ENCODE measurements at regions not wholly inside any gene's neighbourhood (a gene's known extent, or its start where the extent isn't known, plus 50 kb on each side); places are given as distances from the start of the nearest gene placed in this dataset.

DNA sequence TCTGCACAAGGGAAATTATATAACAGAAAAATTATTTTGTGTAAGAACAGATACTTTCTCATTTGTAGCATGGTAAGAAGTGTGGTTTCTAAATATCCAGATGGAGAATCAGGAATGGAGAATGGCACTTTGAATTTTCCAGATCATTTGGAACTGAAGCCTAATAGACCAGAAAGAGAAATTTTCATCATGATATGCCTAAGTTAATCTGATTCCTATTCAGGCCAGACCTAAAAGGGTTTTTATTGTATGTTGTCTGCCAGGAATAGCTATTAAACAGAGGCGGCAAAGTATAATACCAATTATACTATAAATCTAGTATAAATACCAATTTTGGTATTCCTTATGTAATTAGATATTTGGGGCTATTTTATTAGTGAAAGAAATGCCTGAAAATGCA lies 382.7 kb upstream of the FAR2 start:
- Mint-ChIP-seq H3K27ac (no peak overlapping the region), H3K27me3 (ENCODE audit: insufficient read depth, low read depth) (no peaks in the 10 kb centered on the region), H3K36me3 (no peaks in the 10 kb centered on the region), H3K4me1 (no peaks in the 10 kb centered on the region), H3K4me3 (no peak overlapping the region), H3K9me3 (no peaks in the 10 kb centered on the region)
- no peak overlapping the region for H3K4me2 ChIP-seq
- no peak overlapping the region for H3K4me3 ChIP-seq
- no peaks in the 10 kb centered on the region for H3K4me1 ChIP-seq
- no peaks in the 10 kb centered on the region for H3K27me3 ChIP-seq
- H3K27ac ChIP-seq: no peak overlapping the region
- H3F3A ChIP-seq (ENCODE audit: low read depth): no peaks in the 10 kb centered on the region
- no peak for TF ChIP-seq EZH2 (IDR thresholded peaks at IDR 0.05)
- no peak for TF ChIP-seq EZH2phosphoT487 (IDR thresholded peaks at IDR 0.05)
- TF ChIP-seq, protein P1, sequence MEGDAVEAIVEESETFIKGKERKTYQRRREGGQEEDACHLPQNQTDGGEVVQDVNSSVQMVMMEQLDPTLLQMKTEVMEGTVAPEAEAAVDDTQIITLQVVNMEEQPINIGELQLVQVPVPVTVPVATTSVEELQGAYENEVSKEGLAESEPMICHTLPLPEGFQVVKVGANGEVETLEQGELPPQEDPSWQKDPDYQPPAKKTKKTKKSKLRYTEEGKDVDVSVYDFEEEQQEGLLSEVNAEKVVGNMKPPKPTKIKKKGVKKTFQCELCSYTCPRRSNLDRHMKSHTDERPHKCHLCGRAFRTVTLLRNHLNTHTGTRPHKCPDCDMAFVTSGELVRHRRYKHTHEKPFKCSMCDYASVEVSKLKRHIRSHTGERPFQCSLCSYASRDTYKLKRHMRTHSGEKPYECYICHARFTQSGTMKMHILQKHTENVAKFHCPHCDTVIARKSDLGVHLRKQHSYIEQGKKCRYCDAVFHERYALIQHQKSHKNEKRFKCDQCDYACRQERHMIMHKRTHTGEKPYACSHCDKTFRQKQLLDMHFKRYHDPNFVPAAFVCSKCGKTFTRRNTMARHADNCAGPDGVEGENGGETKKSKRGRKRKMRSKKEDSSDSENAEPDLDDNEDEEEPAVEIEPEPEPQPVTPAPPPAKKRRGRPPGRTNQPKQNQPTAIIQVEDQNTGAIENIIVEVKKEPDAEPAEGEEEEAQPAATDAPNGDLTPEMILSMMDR (IDR thresholded peaks at IDR 0.05): no peak
- no peaks in the 10 kb centered on the region for H4K20me1 ChIP-seq (ENCODE audit: low read depth)
- no peaks in the 10 kb centered on the region for H3K9me3 ChIP-seq (ENCODE audit: low read depth)
- H2AFZ ChIP-seq (replicated peaks): no peak overlapping the region
- H3K9ac ChIP-seq: no peak overlapping the region
- no peak for DNase-seq (ENCODE audit: low spot score)
- no peaks in the 10 kb centered on the region for H3K79me2 ChIP-seq (ENCODE audit: low read depth)
- H3K36me3 ChIP-seq: no peaks in the 10 kb centered on the region

GRCh38 chr12:28767836-28768348 lies 381.2 kb upstream of the FAR2 start:
- Mint-ChIP-seq H3K4me3 (no peak overlapping the region), H3K4me1 (no peaks in the 10 kb centered on the region), H3K9me3 (no peaks in the 10 kb centered on the region), H3K27me3 (ENCODE audit: insufficient read depth, low read depth) (peaks cover 3% of the 10 kb centered on the region), H3K36me3 (no peaks in the 10 kb centered on the region), H3K27ac (no peak overlapping the region)
- Histone ChIP-seq H3K9me3 (ENCODE audit: low read depth) (no peaks in the 10 kb centered on the region), H3K4me1 (no peaks in the 10 kb centered on the region), H4K20me1 (ENCODE audit: low read depth) (no peaks in the 10 kb centered on the region), H3F3A (ENCODE audit: low read depth) (no peaks in the 10 kb centered on the region), H3K9ac (no peak overlapping the region), H3K27ac (no peak overlapping the region), H3K27me3 (no peaks in the 10 kb centered on the region), H3K36me3 (no peaks in the 10 kb centered on the region), H3K79me2 (ENCODE audit: low read depth) (no peaks in the 10 kb centered on the region), H3K4me3 (no peak overlapping the region), H2AFZ (replicated peaks) (no peak overlapping the region), H3K4me2 (no peak overlapping the region)
- DNase-seq (ENCODE audit: low spot score): no peak
- TF ChIP-seq, protein P1 (IDR thresholded peaks at IDR 0.05): no peak
- TF ChIP-seq EZH2 (IDR thresholded peaks at IDR 0.05) (no peak), EZH2phosphoT487 (IDR thresholded peaks at IDR 0.05) (no peak)

- no peaks in the 10 kb centered on the region for H3K79me2 ChIP-seq (ENCODE audit: low read depth)
- H3K9me3 Mint-ChIP-seq: no peaks in the 10 kb centered on the region
- no peaks in the 10 kb centered on the region for H3K36me3 Mint-ChIP-seq
- no peak for DNase-seq (ENCODE audit: low spot score)
- H3K27ac ChIP-seq: no peak overlapping the region
- no peaks in the 10 kb centered on the region for H4K20me1 ChIP-seq (ENCODE audit: low read depth)
- H2AFZ ChIP-seq (replicated peaks): no peak overlapping the region
- H3K4me1 ChIP-seq: no peaks in the 10 kb centered on the region
- no peaks in the 10 kb centered on the region for H3K4me1 Mint-ChIP-seq
- H3K9ac ChIP-seq: no peak overlapping the region
- H3K36me3 ChIP-seq: no peaks in the 10 kb centered on the region
- H3F3A ChIP-seq (ENCODE audit: low read depth): no peaks in the 10 kb centered on the region
- H3K27ac Mint-ChIP-seq: no peak overlapping the region
- no peak overlapping the region for H3K4me3 ChIP-seq
- no peak overlapping the region for H3K4me3 Mint-ChIP-seq
- peaks cover 3% of the 10 kb centered on the region for H3K27me3 Mint-ChIP-seq (ENCODE audit: insufficient read depth, low read depth)
- TF ChIP-seq EZH2 (IDR thresholded peaks at IDR 0.05): no peak
- TF ChIP-seq, protein P1 (IDR thresholded peaks at IDR 0.05): no peak
- TF ChIP-seq EZH2phosphoT487 (IDR thresholded peaks at IDR 0.05): no peak
- no peaks in the 10 kb centered on the region for H3K27me3 ChIP-seq
- H3K4me2 ChIP-seq: no peak overlapping the region
- H3K9me3 ChIP-seq (ENCODE audit: low read depth): no peaks in the 10 kb centered on the region
Measured at GRCh38 chr12:28770322-28770721, 378.8 kb upstream of the FAR2 start.
